ENCODE measurements at regions not wholly inside any gene's neighbourhood (a gene's known extent, or its start where the extent isn't known, plus 50 kb on each side); places are given as distances from the start of the nearest gene placed in this dataset.
"Not testable (repeated sequence)": the region's sequence is repeated elsewhere in the genome, so short reads cannot be mapped to it uniquely, and the experiment has no call there.

DNA sequence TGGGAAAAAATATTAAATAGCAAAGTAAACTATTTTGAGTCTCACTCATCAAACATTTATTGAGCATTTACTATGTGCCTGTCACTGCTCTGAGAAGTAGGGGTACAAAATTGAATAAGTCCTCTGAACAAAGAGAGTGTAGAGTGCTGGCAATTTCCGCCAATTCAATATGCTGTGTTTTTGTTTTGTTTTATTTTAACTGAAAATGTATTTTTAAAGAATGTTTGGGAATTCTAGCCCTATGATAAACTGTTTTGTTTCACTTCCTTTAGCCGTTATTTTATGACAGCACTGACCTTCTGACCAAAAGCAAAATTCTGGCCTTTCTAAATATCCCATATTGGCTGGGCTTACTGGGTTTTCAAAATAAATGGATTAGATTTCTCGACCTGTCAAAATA, 64.7 kb upstream of the LMO2 start:
- peaks cover 0 to 55% (median 22%) of the 10 kb centered on the region in 10 experiments; a peak in 14 of 20 replicates for H3K4me1 ChIP-seq
- peak overlapping the region in 3 of 11 experiments; percentile 17 to 34 (median 30); a peak in 3 of 22 replicates for H3K4me2 ChIP-seq
- H3K9me3 ChIP-seq (replicated peaks in 1 of 11): no peaks in the 10 kb centered on the region
- no peak overlapping the region for H3K4me3 ChIP-seq
- no peak overlapping the region; a peak in 1 of 22 replicates for H3K27ac ChIP-seq
- no peaks in the 10 kb centered on the region for H3K27me3 ChIP-seq
- no peak for TF ChIP-seq Cebpa-rat (IDR thresholded peaks at IDR 0.05)
- H3K9ac ChIP-seq: no peak overlapping the region
- H4K20me1 ChIP-seq: no peaks in the 10 kb centered on the region
- no peaks in the 10 kb centered on the region for H3K36me3 ChIP-seq

DNA sequence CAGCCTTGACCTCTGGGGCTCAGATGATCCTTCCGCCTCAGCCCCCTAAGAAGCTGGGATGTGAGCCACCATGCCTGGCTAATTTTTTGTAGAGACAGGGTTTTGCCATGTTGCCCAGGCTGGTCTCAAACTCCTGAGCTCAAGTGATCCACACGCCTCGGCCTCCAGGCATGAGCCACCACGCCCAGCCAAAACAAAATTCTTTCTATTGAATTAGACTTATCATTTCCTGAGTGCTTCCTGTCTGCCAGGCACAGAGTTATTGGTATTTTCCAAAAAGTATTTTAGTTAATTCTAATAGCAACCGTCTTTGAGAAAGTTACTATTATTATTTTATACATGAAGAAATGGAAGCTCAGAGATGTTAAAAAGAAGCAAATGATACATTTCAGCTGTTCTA, 61.4 kb upstream of the LMO2 start:
- Histone ChIP-seq H3K4me3 (no peak overlapping the region), H3K9me3 (replicated peaks in 1 of 11) (no peaks in the 10 kb centered on the region), H3K27me3 (no peaks in the 10 kb centered on the region), H3K4me2 (peak overlapping the region in 6 of 11 experiments; percentile 23 to 75 (median 58); a peak in 10 of 22 replicates), H3K9ac (no peak overlapping the region), H3K36me3 (no peaks in the 10 kb centered on the region), H3K27ac (peak overlapping the region in 1 of 11 experiments; percentile 16; a peak in 1 of 22 replicates), H3K4me1 (peaks cover 0 to 31% (median 5%) of the 10 kb centered on the region in 10 experiments; a peak in 10 of 20 replicates), H4K20me1 (no peaks in the 10 kb centered on the region)
- no peak for TF ChIP-seq Cebpa-rat (IDR thresholded peaks at IDR 0.05)

DNA sequence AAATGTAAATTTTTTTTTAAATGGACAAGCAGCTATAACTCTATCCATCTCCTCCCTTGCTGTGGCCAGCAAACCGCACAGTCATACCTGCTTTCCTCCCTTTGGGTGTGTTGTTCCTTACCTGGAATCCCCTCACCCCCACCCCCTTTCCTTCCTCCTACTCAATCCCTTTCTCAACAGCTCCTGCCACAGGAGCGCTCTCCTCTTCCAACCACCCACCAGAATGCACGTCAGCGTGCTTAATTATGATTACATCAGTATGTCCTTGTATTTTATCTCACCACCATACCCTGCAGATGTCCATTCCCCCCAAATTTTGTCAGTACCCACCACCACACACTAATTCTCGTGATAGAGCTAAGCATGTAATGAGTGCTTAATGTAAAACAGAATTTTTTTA, 60.9 kb upstream of the LMO2 start:
- no peak overlapping the region for H3K9ac ChIP-seq
- H3K36me3 ChIP-seq: no peaks in the 10 kb centered on the region

DNA sequence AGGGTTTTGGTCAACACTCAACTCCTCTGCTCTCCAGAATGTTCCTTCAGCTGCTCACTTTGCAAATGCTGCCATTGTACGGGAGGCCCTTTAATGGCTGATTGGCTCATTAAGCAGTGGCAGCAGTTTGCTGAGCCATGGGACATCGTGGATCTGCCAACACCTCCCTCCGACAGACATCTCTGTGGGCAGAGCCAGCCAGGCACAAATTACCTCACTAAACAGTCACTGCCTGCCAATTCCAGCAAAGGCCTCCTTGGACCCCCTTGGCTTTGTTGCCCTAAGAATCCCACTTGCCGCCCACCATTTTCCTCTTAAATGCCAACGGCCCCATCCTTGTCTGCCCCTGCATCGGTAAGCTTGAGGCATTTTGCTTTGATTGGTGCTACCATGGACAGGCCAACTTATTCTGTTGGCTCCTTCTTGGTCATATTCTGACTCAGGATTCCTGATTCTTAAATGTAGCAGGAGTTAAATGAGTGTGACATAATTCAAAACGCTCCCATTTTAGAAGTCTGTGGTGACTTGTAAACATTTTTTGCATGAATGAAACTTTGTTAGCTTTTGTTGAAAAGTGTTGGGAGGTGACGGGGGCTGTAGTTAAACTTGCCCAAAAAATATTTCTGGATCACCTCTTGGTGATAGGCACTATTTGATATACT, 57.5 kb upstream of the LMO2 start:
- H3K9me3 ChIP-seq (replicated peaks in 1 of 11): no peaks in the 10 kb centered on the region
- no peaks in the 10 kb centered on the region for H4K20me1 ChIP-seq
- no peak for TF ChIP-seq Cebpa-rat (IDR thresholded peaks at IDR 0.05)
- H3K4me1 ChIP-seq: peaks cover 0 to 34% (median 5%) of the 10 kb centered on the region in 10 experiments; a peak in 10 of 20 replicates
- H3K4me3 ChIP-seq: no peak overlapping the region
- no peak overlapping the region for H3K9ac ChIP-seq
- H3K27ac ChIP-seq: no peak overlapping the region
- no peaks in the 10 kb centered on the region for H3K27me3 ChIP-seq
- H3K36me3 ChIP-seq: no peaks in the 10 kb centered on the region
- no peak overlapping the region for H3K4me2 ChIP-seq

More for the DNA sequence above, 60.9 kb upstream of the LMO2 start:
- Histone ChIP-seq H3K4me3 (no peak overlapping the region), H3K4me1 (peaks cover 0 to 31% (median 5%) of the 10 kb centered on the region in 10 experiments; a peak in 10 of 20 replicates), H3K9me3 (replicated peaks in 1 of 11) (no peaks in the 10 kb centered on the region), H3K4me2 (peak overlapping the region in 5 of 11 experiments; percentile 37 to 75 (median 59); a peak in 10 of 22 replicates), H3K27ac (peak overlapping the region in 1 of 11 experiments; percentile 16; a peak in 1 of 22 replicates), H3K27me3 (no peaks in the 10 kb centered on the region), H4K20me1 (no peaks in the 10 kb centered on the region)
- no peak for TF ChIP-seq Cebpa-rat (IDR thresholded peaks at IDR 0.05)

DNA sequence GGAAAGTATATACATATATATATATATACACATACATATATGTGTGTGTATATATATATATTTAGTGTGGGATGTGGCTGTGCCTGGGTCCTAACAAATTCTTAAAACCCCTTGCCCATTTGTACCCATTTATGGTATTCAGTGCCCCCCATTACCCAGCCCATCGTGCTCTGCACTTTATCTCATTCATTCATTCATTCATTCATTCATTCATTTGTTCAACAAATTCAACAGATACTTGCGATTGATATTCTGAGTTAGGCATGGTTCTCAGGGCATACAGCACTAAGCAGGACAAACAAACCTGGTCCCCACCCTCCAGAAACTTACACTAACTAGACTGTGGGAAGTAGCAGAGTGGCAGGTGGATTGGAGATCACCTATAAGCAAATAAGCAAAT, 56.6 kb upstream of the LMO2 start:
- no peak overlapping the region for H3K9ac ChIP-seq
- H3K27ac ChIP-seq: no peak overlapping the region
- H3K36me3 ChIP-seq: no peaks in the 10 kb centered on the region
- H3K4me2 ChIP-seq: no peak overlapping the region
- peaks cover 0 to 38% (median 5%) of the 10 kb centered on the region in 10 experiments; a peak in 10 of 20 replicates for H3K4me1 ChIP-seq
- H3K9me3 ChIP-seq (replicated peaks in 1 of 11): no peaks in the 10 kb centered on the region
- no peaks in the 10 kb centered on the region for H3K27me3 ChIP-seq
- H3K4me3 ChIP-seq: no peak overlapping the region
- H4K20me1 ChIP-seq: no peaks in the 10 kb centered on the region
- TF ChIP-seq Cebpa-rat (IDR thresholded peaks at IDR 0.05): no peak

DNA sequence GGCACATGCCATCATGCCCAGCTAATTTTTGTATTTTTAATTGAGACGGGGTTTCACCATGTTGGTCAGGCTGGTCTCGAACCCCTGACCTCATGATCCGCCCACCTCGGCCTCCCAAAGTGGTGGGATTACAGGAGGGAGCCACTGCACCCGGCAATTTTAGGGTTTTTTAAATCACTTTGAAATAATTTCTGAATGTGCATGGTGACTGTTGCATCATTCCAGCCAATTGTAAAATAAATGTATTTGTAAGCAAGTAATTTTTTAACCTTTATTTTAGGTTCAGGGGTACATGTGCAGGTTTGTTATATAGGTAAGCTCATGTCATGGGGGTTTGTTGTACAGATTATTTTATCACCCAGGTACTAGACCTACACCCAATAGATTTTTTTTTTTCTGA, 56.0 kb upstream of the LMO2 start:
- not testable (repeated sequence) for H3K4me3 ChIP-seq; H3K27me3 ChIP-seq; H4K20me1 ChIP-seq; H3K9me3 ChIP-seq (replicated peaks in 1 of 11); H3K27ac ChIP-seq; H3K4me2 ChIP-seq; H3K36me3 ChIP-seq; H3K9ac ChIP-seq
- H3K4me1 ChIP-seq: peaks cover 0 to 38% (median 7%) of the 10 kb centered on the region in 10 experiments; a peak in 11 of 20 replicates

DNA sequence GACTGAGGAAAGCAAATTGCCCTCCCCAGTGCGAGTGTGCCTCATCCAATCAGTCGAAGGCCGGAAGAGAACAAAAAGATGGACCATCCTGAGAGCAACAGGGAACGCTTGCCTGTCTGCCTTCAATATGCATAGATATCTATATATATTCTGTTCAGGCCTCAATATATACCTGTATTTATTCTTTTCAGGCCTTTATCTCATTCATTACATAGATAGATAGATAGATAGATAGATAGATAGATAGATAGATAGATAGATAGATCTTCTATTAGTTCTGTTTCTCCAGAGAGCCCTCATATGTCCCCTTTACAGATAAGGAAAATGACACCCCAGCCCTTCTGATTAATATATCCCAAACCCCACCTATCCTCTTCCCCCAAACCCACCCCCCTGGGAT, 55.1 kb upstream of the LMO2 start:
- no peak overlapping the region for H3K4me2 ChIP-seq
- H3K4me1 ChIP-seq: peaks cover under 1 to 42% (median 14%) of the 10 kb centered on the region in 10 experiments; a peak in 17 of 20 replicates
- H3K9ac ChIP-seq: no peak overlapping the region
- H4K20me1 ChIP-seq: no peaks in the 10 kb centered on the region
- H3K9me3 ChIP-seq (replicated peaks in 1 of 11): no peaks in the 10 kb centered on the region
- no peaks in the 10 kb centered on the region for H3K27me3 ChIP-seq
- no peaks in the 10 kb centered on the region for H3K36me3 ChIP-seq
- no peak overlapping the region for H3K27ac ChIP-seq
- no peak overlapping the region for H3K4me3 ChIP-seq
- TF ChIP-seq Cebpa-rat (IDR thresholded peaks at IDR 0.05): no peak

DNA sequence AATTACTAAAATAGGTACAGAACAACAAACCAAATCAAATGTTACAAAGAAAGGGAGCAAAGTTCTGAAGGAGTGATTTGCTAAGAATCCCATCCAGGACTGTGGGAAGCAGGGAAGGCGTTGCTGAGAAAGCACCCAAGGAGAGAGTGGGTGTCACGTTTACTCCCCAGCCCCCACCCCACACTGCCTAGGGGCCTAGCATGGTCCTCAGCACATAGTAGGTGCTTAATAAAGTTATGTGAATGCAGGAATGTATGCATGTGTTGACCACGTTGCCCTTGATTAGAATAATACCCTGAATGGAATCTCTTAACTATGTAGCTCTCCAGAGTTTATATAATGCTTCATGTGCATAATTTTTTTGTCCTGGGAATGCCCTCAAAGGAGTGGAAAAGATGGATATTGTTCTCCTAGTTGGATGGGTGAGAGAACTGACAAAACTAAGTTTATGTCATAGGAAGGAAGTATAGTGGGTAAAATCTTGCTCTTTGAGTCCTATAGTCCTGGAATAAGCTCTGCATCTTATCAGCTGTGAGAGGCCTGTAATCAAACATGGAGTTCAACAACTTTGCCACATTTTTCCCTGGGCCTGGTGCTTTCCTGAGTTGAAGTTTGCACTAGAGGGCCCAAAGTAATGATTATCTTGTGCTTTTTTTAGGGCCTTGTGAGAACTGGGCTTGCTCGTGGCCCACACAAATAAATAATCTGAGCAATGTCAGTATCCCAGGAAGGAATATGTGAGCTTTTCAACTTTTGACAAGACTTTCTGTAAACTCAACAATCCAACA, 53.8 kb upstream of the LMO2 start:
- no peak overlapping the region for H3K9ac ChIP-seq
- H3K4me3 ChIP-seq: no peak overlapping the region
- H3K27me3 ChIP-seq: no peaks in the 10 kb centered on the region
- peaks cover 9 to 55% (median 27%) of the 10 kb centered on the region in 10 experiments; a peak in 19 of 20 replicates for H3K4me1 ChIP-seq
- H3K9me3 ChIP-seq (replicated peaks in 1 of 11): no peaks in the 10 kb centered on the region
- H3K27ac ChIP-seq: no peak overlapping the region
- H4K20me1 ChIP-seq: no peaks in the 10 kb centered on the region
- no peak for TF ChIP-seq Cebpa-rat (IDR thresholded peaks at IDR 0.05)
- no peaks in the 10 kb centered on the region for H3K36me3 ChIP-seq
- 0 out of 22 replicates have a peak overlapping the region, but pooled peaks of 1 of the 11 experiments have one; percentile 15 for H3K4me2 ChIP-seq

DNA sequence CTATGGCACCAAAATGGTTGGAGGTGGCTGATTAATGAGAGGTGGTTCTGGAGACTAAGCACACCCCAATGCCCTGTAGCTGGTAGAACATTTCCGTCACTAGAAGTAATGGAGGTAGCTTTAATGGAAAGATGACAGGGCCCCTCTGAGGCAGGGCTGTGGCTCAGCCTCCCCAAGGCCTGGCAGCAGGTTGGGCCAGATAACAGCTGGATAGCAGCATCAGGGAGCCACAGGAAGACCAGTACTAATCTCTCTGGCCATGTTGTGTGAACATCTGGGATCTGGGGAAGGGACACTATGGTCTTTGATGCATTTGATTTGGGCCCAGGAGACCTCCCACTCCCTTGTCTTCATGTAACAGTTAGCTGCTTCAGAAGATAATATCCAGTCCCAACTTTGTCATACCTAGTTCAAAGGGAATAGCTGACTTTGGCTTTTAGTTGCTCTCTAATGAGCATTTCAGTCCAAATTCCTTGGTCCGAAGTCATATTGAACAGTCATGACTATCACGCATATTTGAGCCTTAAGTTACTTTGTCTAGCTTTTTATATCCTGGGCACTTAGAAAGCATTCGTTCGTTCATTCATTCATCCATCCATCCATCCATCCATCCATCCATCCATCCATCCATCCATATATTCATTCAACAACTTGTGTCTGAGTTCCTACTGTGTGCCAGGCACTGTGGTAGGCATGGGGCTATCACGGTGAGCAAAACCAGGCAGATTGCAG, 53.0 kb upstream of the LMO2 start:
- no peak overlapping the region for H3K9ac ChIP-seq
- no peaks in the 10 kb centered on the region for H3K27me3 ChIP-seq
- H3K4me1 ChIP-seq: peaks cover 9 to 63% (median 29%) of the 10 kb centered on the region in 10 experiments; a peak in 19 of 20 replicates
- H3K4me2 ChIP-seq: 0 out of 22 replicates have a peak overlapping the region, but pooled peaks of 2 of the 11 experiments have one; percentile 3 to 85
- no peaks in the 10 kb centered on the region for H3K9me3 ChIP-seq (replicated peaks in 1 of 11)
- no peak overlapping the region; a peak in 1 of 22 replicates for H3K27ac ChIP-seq
- no peak for TF ChIP-seq Cebpa-rat (IDR thresholded peaks at IDR 0.05)
- H3K36me3 ChIP-seq: no peaks in the 10 kb centered on the region
- no peaks in the 10 kb centered on the region for H4K20me1 ChIP-seq
- no peak overlapping the region for H3K4me3 ChIP-seq

All from BLaER1 treated with 17β-estradiol and CSF1 and Interleukin-3, amounts not matched to agents 10 nM and 100 nM (cell line).